Activated T-helper 1 cell treated with Interleukin-2 at 50 U/mL for 16 hours (primary cell): ENCODE measurements at regions not wholly inside any gene's neighbourhood (a gene's known extent, or its start where the extent isn't known, plus 50 kb on each side); places are given as distances from the start of the nearest gene placed in this dataset.
A peak's percentile ranks its signal among the peaks of the same experiment; 100 is the strongest.

Experiments used
- DNase-seq: peaks from one replicate; pipeline ENCODE4 v3.0.0-alpha.2; 2020; ENCODE audit warnings: low read depth

- no peak for DNase-seq
Measured at GRCh38 chr5:65068410-65068809, 299.7 kb downstream of the CWC27 start.

- no peak for DNase-seq
Measured at GRCh38 chr5:65070026-65070425, 301.3 kb downstream of the CWC27 start.

- no peak for DNase-seq
Measured at GRCh38 chr5:65072850-65073249, 304.1 kb downstream of the CWC27 start.

GRCh38 chr5:65073250-65073661 is 304.5 kb downstream of the CWC27 start:
- no peak for DNase-seq

GRCh38 chr5:65075623-65076250 is 307.0 kb downstream of the CWC27 start:
- no peak for DNase-seq

- peak; percentile 20 for DNase-seq
Measured at GRCh38 chr5:65076251-65076869, 307.6 kb downstream of the CWC27 start.

GRCh38 chr5:65077653-65078052 is 308.9 kb downstream of the CWC27 start:
- DNase-seq = no peak

GRCh38 chr5:65078331-65078730 is 309.6 kb downstream of the CWC27 start:
- DNase-seq = no peak

GRCh38 chr5:65081071-65081470 is 312.3 kb downstream of the CWC27 start:
- DNase-seq = no peak

GRCh38 chr5:65084795-65085515 is 316.2 kb downstream of the CWC27 start:
- DNase-seq = no peak

- DNase-seq = no peak
Measured at GRCh38 chr5:65085516-65085850, 316.8 kb downstream of the CWC27 start.

- DNase-seq = no peak
Measured at GRCh38 chr5:65086234-65086890, 317.6 kb downstream of the CWC27 start.

GRCh38 chr5:65087154-65087553 is 318.4 kb downstream of the CWC27 start:
- DNase-seq = no peak

GRCh38 chr5:65094279-65094678 is 325.5 kb downstream of the CWC27 start:
- DNase-seq = no peak

GRCh38 chr5:65098393-65098792 is 329.7 kb downstream of the CWC27 start:
- DNase-seq = no peak
